Body of pancreas (tissue), 4 donors: ENCODE measurements at regions not wholly inside any gene's neighbourhood (a gene's known extent, or its start where the extent isn't known, plus 50 kb on each side); places are given as distances from the start of the nearest gene placed in this dataset.

Source experiments
- CTCF ChIP-seq, 7 experiments: fragments of 450-650 bp in 4 of 7; fragments of 200-600 bp in 3 of 7; sonication (generic) in 3 of 7; IDR thresholded peaks; one replicate each; pipeline ENCODE4 v1.5.1; 2016 to 2019; ENCODE audit warnings: antibody characterized with exemption in 7 of 7
- POLR2A ChIP-seq, 3 donors: fragments of 450-650 bp; IDR thresholded peaks; one replicate each; pipeline ENCODE4 v1.6.1; 2016; ENCODE audit warnings: antibody characterized with exemption in 3 of 3, mild to moderate bottlenecking in 2 of 3

DNA sequence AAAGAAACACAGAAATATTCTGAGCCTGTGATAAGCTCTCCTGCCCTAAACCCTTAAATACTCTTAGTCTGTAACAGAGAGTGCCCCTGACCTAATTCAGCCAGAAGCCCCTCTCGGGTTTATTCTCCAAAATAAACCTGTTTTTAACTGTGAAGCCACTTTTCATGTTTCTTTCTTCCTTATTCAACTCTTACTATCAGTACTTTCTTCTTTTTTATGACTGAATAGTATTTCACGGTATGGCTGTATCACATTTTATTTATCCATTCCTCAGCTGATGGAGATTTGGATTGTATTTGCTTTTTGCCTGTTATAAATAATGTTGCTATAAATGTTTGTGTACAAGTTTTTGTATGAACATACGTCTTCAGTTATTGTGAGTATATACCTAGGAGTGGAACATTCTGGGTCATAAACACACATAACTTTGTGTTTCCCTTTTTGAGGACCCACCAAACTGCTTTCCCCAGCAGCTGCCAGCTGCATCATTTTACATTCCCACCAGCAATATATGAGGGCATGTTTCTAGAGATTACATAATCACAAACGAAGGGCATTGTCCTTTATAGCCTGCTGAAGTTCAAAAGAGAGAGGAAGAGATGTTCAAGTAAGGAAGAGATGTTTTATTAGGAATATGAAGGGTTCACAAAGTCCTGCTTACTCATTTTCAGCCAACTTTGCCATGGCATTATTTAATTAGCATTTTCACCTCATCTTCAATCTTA lies 199.4 kb upstream of the NUDT4 start:
- TF ChIP-seq CTCF (IDR thresholded peaks at IDR 0.05): no peak
- TF ChIP-seq POLR2A (IDR thresholded peaks at IDR 0.05): no peak
